ENCODE measurements at regions not wholly inside any gene's neighbourhood (a gene's known extent, or its start where the extent isn't known, plus 50 kb on each side); places are given as distances from the start of the nearest gene placed in this dataset.

GRCh38 chr21:36551731-36552433 is 72.0 kb upstream of the CLDN14 start:
- ATAC-seq (ENCODE audit: low FRiP score in 2 of 2) = peak in 1 of 2 donors; percentile 71
- H3K4me3 ChIP-seq = no peak overlapping the region
- no peaks in the 10 kb centered on the region for H3K27me3 ChIP-seq
- no peak for DNase-seq
- H3K9me3 ChIP-seq = no peaks in the 10 kb centered on the region
- no peaks in the 10 kb centered on the region for H3K4me1 ChIP-seq
- WGBS, 2 donors = 57% methylated on average over 10 of the region's 10 CpGs
- TF ChIP-seq POLR2AphosphoS5 (IDR thresholded peaks at IDR 0.05) = no peak
- TF ChIP-seq POLR2A (IDR thresholded peaks at IDR 0.05) = no peak
- TF ChIP-seq, protein P1, sequence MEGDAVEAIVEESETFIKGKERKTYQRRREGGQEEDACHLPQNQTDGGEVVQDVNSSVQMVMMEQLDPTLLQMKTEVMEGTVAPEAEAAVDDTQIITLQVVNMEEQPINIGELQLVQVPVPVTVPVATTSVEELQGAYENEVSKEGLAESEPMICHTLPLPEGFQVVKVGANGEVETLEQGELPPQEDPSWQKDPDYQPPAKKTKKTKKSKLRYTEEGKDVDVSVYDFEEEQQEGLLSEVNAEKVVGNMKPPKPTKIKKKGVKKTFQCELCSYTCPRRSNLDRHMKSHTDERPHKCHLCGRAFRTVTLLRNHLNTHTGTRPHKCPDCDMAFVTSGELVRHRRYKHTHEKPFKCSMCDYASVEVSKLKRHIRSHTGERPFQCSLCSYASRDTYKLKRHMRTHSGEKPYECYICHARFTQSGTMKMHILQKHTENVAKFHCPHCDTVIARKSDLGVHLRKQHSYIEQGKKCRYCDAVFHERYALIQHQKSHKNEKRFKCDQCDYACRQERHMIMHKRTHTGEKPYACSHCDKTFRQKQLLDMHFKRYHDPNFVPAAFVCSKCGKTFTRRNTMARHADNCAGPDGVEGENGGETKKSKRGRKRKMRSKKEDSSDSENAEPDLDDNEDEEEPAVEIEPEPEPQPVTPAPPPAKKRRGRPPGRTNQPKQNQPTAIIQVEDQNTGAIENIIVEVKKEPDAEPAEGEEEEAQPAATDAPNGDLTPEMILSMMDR (IDR thresholded peaks at IDR 0.05) = no peak
- no peak for TF ChIP-seq EP300 (IDR thresholded peaks at IDR 0.05)
- no peaks in the 10 kb centered on the region for H3K36me3 ChIP-seq
- no peak overlapping the region for H3K27ac ChIP-seq

DNA sequence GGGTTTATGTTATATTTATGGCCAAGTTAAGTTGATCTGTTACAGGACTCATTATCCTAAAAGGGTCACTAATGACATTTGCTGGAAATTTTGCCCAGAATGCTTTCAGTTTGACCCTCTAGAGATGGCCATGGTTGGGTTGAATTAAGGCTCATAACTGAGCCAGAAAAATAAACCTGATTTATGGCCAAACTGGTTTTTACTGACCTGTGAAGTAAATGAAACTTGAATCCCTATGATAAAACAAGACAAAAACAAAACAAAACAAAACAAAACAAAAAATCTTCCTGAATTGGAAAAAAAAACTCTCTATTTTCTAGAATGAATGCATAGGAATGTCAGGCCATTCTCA is 72.5 kb upstream of the CLDN14 start:
- TF ChIP-seq, protein P1 (IDR thresholded peaks at IDR 0.05) = no peak
- no peak for TF ChIP-seq POLR2AphosphoS5 (IDR thresholded peaks at IDR 0.05)
- TF ChIP-seq POLR2A (IDR thresholded peaks at IDR 0.05) = no peak
- TF ChIP-seq EP300 (IDR thresholded peaks at IDR 0.05) = no peak
- ATAC-seq (ENCODE audit: low FRiP score in 2 of 2) = no peak
- no peak overlapping the region for H3K27ac ChIP-seq

DNA sequence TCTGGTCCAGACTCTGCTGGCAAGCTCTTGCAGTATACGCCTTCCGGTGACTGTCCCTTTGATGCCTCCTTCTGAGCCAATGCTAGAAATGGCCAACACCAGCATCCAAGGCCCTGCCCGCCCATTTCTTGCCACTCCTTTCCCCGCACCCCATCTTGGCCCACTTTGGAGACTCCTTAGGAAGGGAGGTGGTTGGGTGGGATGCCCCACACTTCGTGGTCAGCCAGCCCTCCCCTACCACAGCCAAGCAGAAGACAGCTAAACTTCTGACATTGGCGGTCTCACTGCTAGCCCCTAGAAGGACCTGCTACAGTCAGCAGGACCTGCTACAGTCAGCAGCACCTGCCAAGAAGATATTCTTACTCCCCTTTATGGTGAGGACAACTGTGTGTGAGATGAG is 73.5 kb upstream of the CLDN14 start:
- no peaks in the 10 kb centered on the region for H3K36me3 ChIP-seq
- no peaks in the 10 kb centered on the region for H3K4me1 ChIP-seq
- WGBS, 2 donors = 90 to 94% methylated on average over 6 of the region's 6 CpGs
- H3K9me3 ChIP-seq = no peaks in the 10 kb centered on the region
- ATAC-seq (ENCODE audit: low FRiP score in 2 of 2) (no peak), DNase-seq (no peak)
- no peak overlapping the region for H3K4me3 ChIP-seq
- no peaks in the 10 kb centered on the region for H3K27me3 ChIP-seq
- no peak overlapping the region for H3K27ac ChIP-seq
- TF ChIP-seq POLR2A (IDR thresholded peaks at IDR 0.05) = no peak
- TF ChIP-seq, protein P1 (IDR thresholded peaks at IDR 0.05) = no peak
- TF ChIP-seq POLR2AphosphoS5 (IDR thresholded peaks at IDR 0.05) = no peak
- TF ChIP-seq EP300 (IDR thresholded peaks at IDR 0.05) = no peak

More for the DNA sequence above, 72.5 kb upstream of the CLDN14 start:
- Histone ChIP-seq H3K27me3 (no peaks in the 10 kb centered on the region), H3K4me3 (no peak overlapping the region), H3K36me3 (no peaks in the 10 kb centered on the region), H3K9me3 (no peaks in the 10 kb centered on the region), H3K4me1 (no peaks in the 10 kb centered on the region)
- no peak for DNase-seq

GRCh38 chr21:36554411-36555157 is 74.7 kb upstream of the CLDN14 start:
- no peak overlapping the region for H3K4me3 ChIP-seq
- H3K9me3 ChIP-seq = no peaks in the 10 kb centered on the region
- H3K36me3 ChIP-seq = no peaks in the 10 kb centered on the region
- WGBS, 2 donors = 82 to 83% methylated on average over 15 of the region's 15 CpGs
- H3K4me1 ChIP-seq = no peaks in the 10 kb centered on the region
- no peak for ATAC-seq (ENCODE audit: low FRiP score in 2 of 2)
- no peak overlapping the region for H3K27ac ChIP-seq
- no peak for DNase-seq
- no peaks in the 10 kb centered on the region for H3K27me3 ChIP-seq
- TF ChIP-seq POLR2AphosphoS5 (IDR thresholded peaks at IDR 0.05) = no peak
- TF ChIP-seq EP300 (IDR thresholded peaks at IDR 0.05) = no peak
- TF ChIP-seq, protein P1 (IDR thresholded peaks at IDR 0.05) = no peak
- TF ChIP-seq POLR2A (IDR thresholded peaks at IDR 0.05) = no peak

All from upper lobe of left lung (tissue), 6 donors.